DND-41 (cell line): ENCODE measurements at regions not wholly inside any gene's neighbourhood (a gene's known extent, or its start where the extent isn't known, plus 50 kb on each side); places are given as distances from the start of the nearest gene placed in this dataset.

Source experiments
- CTCF ChIP-seq: IDR thresholded peaks from 2 replicates; pipeline ENCODE4 v1.5.1; 2012; ENCODE audit warnings: borderline replicate concordance, low read length, moderate library complexity, mild to moderate bottlenecking; ENCODE audit not compliant: poor library complexity, severe bottlenecking; ENCODE audit errors: extremely low read depth
- EZH2 ChIP-seq: IDR thresholded peaks from 3 replicates; pipeline ENCODE4 v1.6.1; 2012; ENCODE audit warnings: borderline replicate concordance, low read depth, mild to moderate bottlenecking, moderate library complexity, low read length, inconsistent platforms; ENCODE audit not compliant: severe bottlenecking

DNA sequence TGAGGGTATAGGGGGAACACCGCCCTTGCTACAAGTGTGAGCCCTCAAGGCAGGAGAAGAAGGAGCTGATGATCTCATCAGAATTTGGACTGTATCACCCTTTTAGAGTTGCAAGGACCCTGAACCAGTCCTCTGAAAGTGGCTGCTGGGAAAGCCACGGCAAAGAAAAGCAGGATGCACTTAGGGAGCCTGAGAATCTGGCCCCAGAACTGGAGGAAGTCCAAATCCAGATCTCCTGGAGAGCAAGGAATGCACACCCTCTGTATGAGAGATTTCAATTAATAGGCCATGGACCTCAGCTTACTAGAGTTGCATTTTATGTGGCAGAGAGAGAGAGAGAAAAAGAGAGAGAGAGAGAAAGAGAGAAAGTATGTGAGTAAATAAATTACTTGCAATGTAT lies 662.9 kb downstream of the CCSER2 start:
- TF ChIP-seq CTCF (no peak), EZH2 (no peak)
